Hepatocyte (in vitro differentiated cells): ENCODE measurements at regions not wholly inside any gene's neighbourhood (a gene's known extent, or its start where the extent isn't known, plus 50 kb on each side); places are given as distances from the start of the nearest gene placed in this dataset.

ENCODE experiments used
- DNase-seq: peaks from one replicate; pipeline ENCODE4 v3.0.0-alpha.2; 2016; ENCODE audit warnings: low spot score
- H2AFZ ChIP-seq: fragments of 200-600 bp; sonication (generic); 2 replicates; pipeline ENCODE4 v1.6.0; 2016; ENCODE audit warnings: antibody characterized with exemption, mild to moderate bottlenecking
- H3K27ac ChIP-seq: fragments of 200-600 bp; sonication (generic); 2 replicates; pipeline ENCODE4 v1.5.1; 2016; ENCODE audit warnings: mild to moderate bottlenecking
- H3K27me3 ChIP-seq: fragments of 200-600 bp; sonication (generic); 2 replicates; pipeline ENCODE4 v1.6.1; 2016
- H3K36me3 ChIP-seq: fragments of 200-600 bp; sonication (generic); replicated peaks from 2 replicates; pipeline ENCODE4 v1.5.1; 2016; ENCODE audit warnings: low read depth; ENCODE audit not compliant: insufficient read depth
- H3K4me1 ChIP-seq: fragments of 200-600 bp; sonication (generic); 2 replicates; pipeline ENCODE4 v1.5.1; 2016; ENCODE audit warnings: mild to moderate bottlenecking, moderate library complexity; ENCODE audit not compliant: insufficient read depth
- H3K4me2 ChIP-seq: fragments of 200-600 bp; sonication (generic); 2 replicates; pipeline ENCODE4 v1.6.0; 2016
- H3K4me3 ChIP-seq: fragments of 200-600 bp; sonication (generic); 2 replicates; pipeline ENCODE4 v1.5.1; 2016; ENCODE audit warnings: mild to moderate bottlenecking
- H3K79me2 ChIP-seq: fragments of 200-600 bp; sonication (generic); 2 replicates; pipeline ENCODE4 v1.6.0; 2017; ENCODE audit warnings: mild to moderate bottlenecking
- H3K9me2 ChIP-seq: fragments of 200-600 bp; sonication (generic); replicated peaks from 2 replicates; pipeline ENCODE4 v1.6.0; 2017; ENCODE audit warnings: mild to moderate bottlenecking; ENCODE audit not compliant: insufficient read depth
- H3K9me3 ChIP-seq: fragments of 200-600 bp; sonication (generic); 2 replicates; pipeline ENCODE4 v1.5.1; 2016; ENCODE audit warnings: low read depth, mild to moderate bottlenecking
- H4K20me1 ChIP-seq: fragments of 200-600 bp; sonication (generic); 2 replicates; pipeline ENCODE4 v1.6.0; 2016; ENCODE audit warnings: mild to moderate bottlenecking; ENCODE audit not compliant: insufficient read depth, poor library complexity, severe bottlenecking
- EZH2 ChIP-seq: fragments of 200-600 bp; sonication (generic); IDR thresholded peaks from 2 replicates; pipeline ENCODE4 v1.6.1; 2016; ENCODE audit warnings: antibody characterized with exemption, mild to moderate bottlenecking, borderline replicate concordance
- EZH2phosphoT487 ChIP-seq: fragments of 200-600 bp; sonication (generic); IDR thresholded peaks from one replicate; pipeline ENCODE4 v1.6.1; 2018; ENCODE audit warnings: antibody characterized with exemption, mild to moderate bottlenecking, low read depth, moderate library complexity; ENCODE audit not compliant: unreplicated experiment, severe bottlenecking
- WGBS: methylation state at CpG from one replicate; pipeline ENCODE4 v1.1.6; 2016; ENCODE audit warnings: low lambda C conversion rate; ENCODE audit errors: missing lambda C conversion rate; 5-methylcytosine and 5-hydroxymethylcytosine counted together
- TF ChIP-seq, protein P1 (sequence below): fragments of 200-600 bp; sonication (generic); IDR thresholded peaks from 2 replicates; pipeline ENCODE4 v1.5.1; 2016; ENCODE audit warnings: antibody characterized with exemption, mild to moderate bottlenecking; ENCODE audit not compliant: poor library complexity

DNA sequence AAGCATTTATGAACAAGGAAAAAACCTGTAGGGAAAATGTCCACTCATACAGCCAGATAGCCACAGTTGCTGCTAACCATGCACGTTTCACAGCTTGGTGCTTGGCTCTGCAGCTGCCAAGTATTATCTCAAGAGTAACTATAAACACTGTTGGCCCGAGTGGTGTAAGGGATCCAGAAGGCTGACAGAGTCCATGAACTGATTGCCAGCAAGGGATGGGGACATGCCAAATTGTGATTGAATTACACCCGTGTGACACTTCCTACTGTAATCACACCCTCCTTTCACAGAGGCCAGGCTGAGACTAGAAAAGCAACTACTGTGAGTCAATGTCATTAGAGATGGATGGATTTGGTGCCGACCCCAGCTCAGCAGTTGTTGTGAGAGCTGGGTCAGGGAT lies 223.9 kb upstream of the ANKRD50 start:
- TF ChIP-seq EZH2phosphoT487 (no peak), EZH2 (no peak)
- TF ChIP-seq, protein P1, sequence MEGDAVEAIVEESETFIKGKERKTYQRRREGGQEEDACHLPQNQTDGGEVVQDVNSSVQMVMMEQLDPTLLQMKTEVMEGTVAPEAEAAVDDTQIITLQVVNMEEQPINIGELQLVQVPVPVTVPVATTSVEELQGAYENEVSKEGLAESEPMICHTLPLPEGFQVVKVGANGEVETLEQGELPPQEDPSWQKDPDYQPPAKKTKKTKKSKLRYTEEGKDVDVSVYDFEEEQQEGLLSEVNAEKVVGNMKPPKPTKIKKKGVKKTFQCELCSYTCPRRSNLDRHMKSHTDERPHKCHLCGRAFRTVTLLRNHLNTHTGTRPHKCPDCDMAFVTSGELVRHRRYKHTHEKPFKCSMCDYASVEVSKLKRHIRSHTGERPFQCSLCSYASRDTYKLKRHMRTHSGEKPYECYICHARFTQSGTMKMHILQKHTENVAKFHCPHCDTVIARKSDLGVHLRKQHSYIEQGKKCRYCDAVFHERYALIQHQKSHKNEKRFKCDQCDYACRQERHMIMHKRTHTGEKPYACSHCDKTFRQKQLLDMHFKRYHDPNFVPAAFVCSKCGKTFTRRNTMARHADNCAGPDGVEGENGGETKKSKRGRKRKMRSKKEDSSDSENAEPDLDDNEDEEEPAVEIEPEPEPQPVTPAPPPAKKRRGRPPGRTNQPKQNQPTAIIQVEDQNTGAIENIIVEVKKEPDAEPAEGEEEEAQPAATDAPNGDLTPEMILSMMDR = no peak
- Histone ChIP-seq H3K9me2 (no peaks in the 10 kb centered on the region), H3K79me2 (no peaks in the 10 kb centered on the region), H3K9me3 (no peaks in the 10 kb centered on the region), H3K27ac (no peak overlapping the region), H3K36me3 (no peaks in the 10 kb centered on the region), H4K20me1 (no peaks in the 10 kb centered on the region), H3K4me3 (no peak overlapping the region), H3K27me3 (no peaks in the 10 kb centered on the region), H3K4me2 (no peak overlapping the region), H3K4me1 (no peaks in the 10 kb centered on the region), H2AFZ (no peak overlapping the region)
- 58% methylated on average over 4 of the region's 4 CpGs for WGBS
- no peak for DNase-seq

DNA sequence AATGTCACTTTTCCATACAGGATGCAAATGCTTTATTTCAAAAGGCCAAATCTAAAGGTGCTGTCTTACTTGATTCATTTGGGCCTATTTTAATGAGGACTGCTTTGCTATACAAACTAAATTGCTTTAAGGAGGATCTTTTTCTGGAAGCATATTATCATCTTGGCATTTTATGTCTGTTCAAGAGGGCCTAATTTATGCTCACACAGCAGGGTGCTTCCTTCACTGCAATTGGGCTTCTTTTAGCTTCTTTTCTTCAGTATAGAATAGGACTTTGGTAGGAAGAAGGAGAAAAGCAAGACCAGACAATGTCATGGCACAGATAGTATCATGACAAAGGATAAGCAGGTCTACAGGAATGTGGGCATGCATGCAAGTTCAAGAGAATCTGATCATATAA lies 222.4 kb upstream of the ANKRD50 start:
- H3K27me3 ChIP-seq = no peaks in the 10 kb centered on the region
- H3K9me3 ChIP-seq = no peaks in the 10 kb centered on the region
- no peak overlapping the region for H3K4me2 ChIP-seq
- H3K36me3 ChIP-seq = no peaks in the 10 kb centered on the region
- H3K4me3 ChIP-seq = no peak overlapping the region
- TF ChIP-seq EZH2 (no peak), EZH2phosphoT487 (no peak)
- TF ChIP-seq, protein P1 = no peak
- H2AFZ ChIP-seq = no peak overlapping the region
- no peak overlapping the region for H3K27ac ChIP-seq
- H3K9me2 ChIP-seq = no peaks in the 10 kb centered on the region
- H3K4me1 ChIP-seq = no peaks in the 10 kb centered on the region
- H3K79me2 ChIP-seq = no peaks in the 10 kb centered on the region
- no peak for DNase-seq
- H4K20me1 ChIP-seq = no peaks in the 10 kb centered on the region

DNA sequence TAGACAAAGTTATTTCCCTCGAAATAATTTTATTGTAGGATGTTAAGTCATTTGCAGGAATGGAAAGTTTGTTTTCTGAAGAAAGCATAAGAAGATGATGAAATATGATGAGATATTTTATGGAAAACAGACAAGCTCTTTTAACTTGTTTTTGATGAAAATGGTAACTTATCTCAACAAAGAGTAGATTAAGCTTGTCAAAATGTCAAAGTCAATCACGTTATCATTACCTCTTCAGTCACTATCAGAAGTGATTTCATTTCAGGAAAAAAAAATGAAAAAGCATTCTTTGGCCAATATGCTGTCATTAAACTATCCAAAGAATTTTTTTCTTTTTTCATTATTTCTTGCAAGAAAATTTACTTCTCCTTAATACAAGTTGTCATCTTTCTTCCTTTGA lies 221.0 kb upstream of the ANKRD50 start:
- H3K9me2 ChIP-seq = no peaks in the 10 kb centered on the region
- no peak for DNase-seq
- H3K36me3 ChIP-seq = no peaks in the 10 kb centered on the region
- TF ChIP-seq EZH2 (no peak), EZH2phosphoT487 (no peak)
- TF ChIP-seq, protein P1 = no peak
- H3K4me3 ChIP-seq = no peak overlapping the region
- no peaks in the 10 kb centered on the region for H3K9me3 ChIP-seq
- no peaks in the 10 kb centered on the region for H3K4me1 ChIP-seq
- H3K27me3 ChIP-seq = no peaks in the 10 kb centered on the region
- H3K4me2 ChIP-seq = no peak overlapping the region
- H3K27ac ChIP-seq = no peak overlapping the region
- no peak overlapping the region for H2AFZ ChIP-seq
- WGBS = 82% methylated on average over 2 of the region's 2 CpGs
- no peaks in the 10 kb centered on the region for H3K79me2 ChIP-seq
- H4K20me1 ChIP-seq = no peaks in the 10 kb centered on the region

DNA sequence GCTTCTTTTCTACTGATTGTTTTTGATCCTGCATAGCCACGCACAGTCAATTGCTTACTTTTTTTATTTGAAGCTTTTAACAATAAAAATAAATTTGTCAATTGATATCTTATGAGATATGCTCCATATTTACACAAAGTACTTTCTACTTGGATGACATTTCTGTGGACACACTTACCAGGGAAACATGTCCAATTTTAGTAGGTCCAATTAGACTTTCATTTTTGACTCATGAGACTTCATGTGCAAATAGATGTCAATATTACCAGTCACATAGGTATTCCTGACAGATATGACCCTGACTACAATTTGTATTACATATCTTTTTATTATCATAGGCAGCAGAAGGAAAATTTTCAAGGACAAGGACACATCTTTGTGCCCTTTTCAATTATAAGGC lies 219.9 kb upstream of the ANKRD50 start:
- Histone ChIP-seq H3K79me2 (no peaks in the 10 kb centered on the region), H3K4me3 (no peak overlapping the region), H4K20me1 (no peaks in the 10 kb centered on the region), H3K27me3 (no peaks in the 10 kb centered on the region), H3K9me3 (no peaks in the 10 kb centered on the region), H2AFZ (no peak overlapping the region), H3K4me1 (no peaks in the 10 kb centered on the region), H3K36me3 (no peaks in the 10 kb centered on the region), H3K4me2 (no peak overlapping the region), H3K9me2 (no peaks in the 10 kb centered on the region), H3K27ac (no peak overlapping the region)
- no peak for TF ChIP-seq EZH2
- TF ChIP-seq, protein P1 = no peak
- TF ChIP-seq EZH2phosphoT487 = no peak
- no peak for DNase-seq
- 96% methylated on average over 1 of the region's 1 CpG for WGBS
